ENCODE measurements at regions not wholly inside any gene's neighbourhood (a gene's known extent, or its start where the extent isn't known, plus 50 kb on each side); places are given as distances from the start of the nearest gene placed in this dataset.

DNA sequence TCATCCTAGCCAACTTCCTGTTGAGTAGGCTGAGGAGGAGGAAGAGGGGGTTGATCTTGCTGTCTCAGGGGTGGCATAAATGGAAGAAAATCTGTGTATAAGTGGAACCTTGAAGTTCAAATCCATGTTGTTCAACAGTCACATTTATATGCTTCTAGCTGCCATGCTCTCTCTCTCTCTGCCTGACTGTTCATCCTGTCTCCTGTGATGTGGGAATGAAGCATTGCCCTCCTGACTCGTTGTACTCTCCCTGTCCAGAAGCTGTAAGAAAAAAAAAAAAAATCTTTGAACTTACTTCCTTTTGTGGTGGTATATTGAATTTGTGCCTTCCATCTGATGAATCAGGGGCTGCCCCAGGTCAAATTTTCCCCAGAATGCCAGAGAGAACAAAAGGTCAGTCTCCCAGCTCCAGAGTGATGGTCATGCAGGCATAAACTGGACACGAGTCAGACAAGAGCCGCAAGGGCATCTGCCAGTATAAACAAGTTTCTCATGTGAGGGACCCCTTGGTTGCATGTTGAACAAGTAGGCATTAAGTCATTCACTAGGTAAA is 257.0 kb downstream of the IDS start:
- no peak for TF ChIP-seq POLR2A (IDR thresholded peaks at IDR 0.05)
- TF ChIP-seq, protein P1, sequence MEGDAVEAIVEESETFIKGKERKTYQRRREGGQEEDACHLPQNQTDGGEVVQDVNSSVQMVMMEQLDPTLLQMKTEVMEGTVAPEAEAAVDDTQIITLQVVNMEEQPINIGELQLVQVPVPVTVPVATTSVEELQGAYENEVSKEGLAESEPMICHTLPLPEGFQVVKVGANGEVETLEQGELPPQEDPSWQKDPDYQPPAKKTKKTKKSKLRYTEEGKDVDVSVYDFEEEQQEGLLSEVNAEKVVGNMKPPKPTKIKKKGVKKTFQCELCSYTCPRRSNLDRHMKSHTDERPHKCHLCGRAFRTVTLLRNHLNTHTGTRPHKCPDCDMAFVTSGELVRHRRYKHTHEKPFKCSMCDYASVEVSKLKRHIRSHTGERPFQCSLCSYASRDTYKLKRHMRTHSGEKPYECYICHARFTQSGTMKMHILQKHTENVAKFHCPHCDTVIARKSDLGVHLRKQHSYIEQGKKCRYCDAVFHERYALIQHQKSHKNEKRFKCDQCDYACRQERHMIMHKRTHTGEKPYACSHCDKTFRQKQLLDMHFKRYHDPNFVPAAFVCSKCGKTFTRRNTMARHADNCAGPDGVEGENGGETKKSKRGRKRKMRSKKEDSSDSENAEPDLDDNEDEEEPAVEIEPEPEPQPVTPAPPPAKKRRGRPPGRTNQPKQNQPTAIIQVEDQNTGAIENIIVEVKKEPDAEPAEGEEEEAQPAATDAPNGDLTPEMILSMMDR (IDR thresholded peaks at IDR 0.05), result no peak

Measured in vagina (tissue), 2 donors.